ENCODE measurements at regions not wholly inside any gene's neighbourhood (a gene's known extent, or its start where the extent isn't known, plus 50 kb on each side); places are given as distances from the start of the nearest gene placed in this dataset.
"Not testable (repeated sequence)": the region's sequence is repeated elsewhere in the genome, so short reads cannot be mapped to it uniquely, and the experiment has no call there.

DNA sequence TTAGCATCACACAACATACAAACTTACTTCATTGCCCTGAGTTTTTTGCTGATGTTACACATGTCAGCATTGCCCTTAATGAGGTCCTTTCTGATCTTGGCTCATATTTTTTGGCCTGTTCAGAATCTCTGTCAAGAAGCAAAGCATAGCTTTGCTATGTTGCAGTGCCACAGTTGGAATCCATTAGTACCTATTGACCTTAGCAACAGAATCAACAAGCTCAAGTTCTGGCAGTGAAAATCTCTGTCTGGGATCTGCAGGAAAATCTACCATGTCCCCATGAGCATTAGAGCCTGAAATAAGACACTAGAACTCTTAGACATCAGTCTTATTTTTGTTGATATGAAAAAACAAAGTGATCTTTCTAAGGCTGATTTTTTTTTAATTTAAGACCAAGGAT is 105.6 kb upstream of the FHL2 start:
- no peak for DNase-seq (ENCODE audit: low read depth in 1 of 2, low spot score in 1 of 2)

DNA sequence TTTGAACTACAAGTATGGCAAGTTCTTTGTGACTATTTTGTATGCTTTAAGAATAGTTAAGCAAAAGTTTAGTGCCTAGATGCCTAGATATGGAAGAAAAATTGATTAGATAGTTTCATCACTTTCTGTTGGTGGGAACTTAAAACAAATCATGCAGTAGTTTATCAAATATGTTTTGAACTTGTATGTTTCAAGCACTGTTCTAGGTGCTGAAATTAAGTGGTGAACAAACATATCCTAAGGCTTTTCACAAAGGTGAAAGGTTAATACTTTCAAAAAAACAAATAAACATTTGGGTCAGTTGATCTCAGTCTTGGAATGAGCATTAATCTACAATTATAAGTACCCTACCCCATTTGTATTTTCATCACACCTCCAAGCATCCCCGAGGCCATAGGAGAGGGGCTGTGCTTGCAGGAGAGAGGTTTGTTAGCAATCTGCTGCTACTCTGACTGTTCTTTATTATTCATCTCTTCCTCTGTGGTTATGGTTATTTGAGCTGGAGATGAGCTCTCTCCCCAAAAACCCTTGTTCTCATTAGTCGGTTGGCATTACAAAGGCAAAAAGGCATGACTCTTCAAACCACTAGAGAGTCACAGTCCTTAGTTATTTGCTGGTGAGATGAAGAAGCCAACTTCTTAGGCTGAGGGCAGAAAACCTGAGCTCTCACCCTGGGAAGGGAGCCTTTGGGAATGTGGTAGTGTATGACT is 103.9 kb upstream of the FHL2 start:
- DNase-seq (ENCODE audit: low read depth in 1 of 2, low spot score in 1 of 2) = no peak

DNA sequence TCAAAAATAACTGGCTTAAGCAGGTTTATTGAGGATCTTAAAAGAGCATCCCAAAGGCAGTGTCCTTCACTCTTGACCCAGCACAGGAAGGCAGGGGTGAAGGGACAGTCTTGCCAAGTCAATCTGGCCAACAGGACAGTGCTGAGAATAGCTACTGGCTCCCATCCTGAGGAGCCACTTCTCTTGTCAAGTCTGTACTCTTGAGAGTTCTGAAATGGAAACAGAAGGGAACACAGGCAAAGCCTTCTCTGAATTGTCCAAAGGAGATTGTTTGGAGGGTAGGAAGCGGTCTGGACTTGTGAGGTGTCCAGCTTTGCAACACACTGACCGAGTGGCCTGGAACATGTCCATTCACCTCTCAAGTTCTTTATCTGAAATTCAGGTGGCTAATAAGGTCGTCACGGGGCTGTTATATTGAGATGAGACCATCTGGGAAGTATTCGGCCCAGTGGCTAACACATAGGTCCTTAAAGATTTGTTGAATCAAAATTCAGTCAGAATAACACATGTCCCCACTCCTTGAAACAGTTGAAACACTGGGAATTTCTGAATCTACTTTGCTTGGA is 99.5 kb upstream of the FHL2 start:
- no peak for DNase-seq (ENCODE audit: low read depth in 1 of 2, low spot score in 1 of 2)

- no peak for DNase-seq (ENCODE audit: low read depth in 1 of 2, low spot score in 1 of 2)
Measured at GRCh38 chr2:105497094-105497493, 98.2 kb upstream of the FHL2 start.

GRCh38 chr2:105496271-105496670 is 97.4 kb upstream of the FHL2 start:
- DNase-seq (ENCODE audit: low read depth in 1 of 2, low spot score in 1 of 2) = no peak

- no peak for DNase-seq (ENCODE audit: low read depth in 1 of 2, low spot score in 1 of 2)
Measured at GRCh38 chr2:105494683-105495425, 96.0 kb upstream of the FHL2 start.

DNA sequence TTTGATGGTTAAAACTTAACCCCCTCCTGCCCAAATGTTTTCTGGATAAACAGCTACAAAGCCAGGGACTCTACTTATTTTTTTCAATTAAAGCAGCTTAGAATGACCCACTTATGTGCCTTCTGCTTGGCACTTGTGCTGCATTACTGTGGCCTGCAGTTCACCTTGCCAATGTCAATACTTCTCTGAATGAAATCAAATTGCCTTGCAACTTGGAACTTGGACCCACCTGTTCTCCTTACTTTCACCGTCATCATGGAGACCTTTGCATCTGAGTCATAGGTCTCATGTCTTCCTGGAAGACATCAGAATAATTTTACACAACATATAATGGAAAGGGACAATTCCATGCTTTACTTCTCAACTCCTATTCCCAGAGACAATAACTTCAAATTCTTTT is 92.1 kb upstream of the FHL2 start:
- DNase-seq (ENCODE audit: low read depth in 1 of 2, low spot score in 1 of 2) = no peak

DNA sequence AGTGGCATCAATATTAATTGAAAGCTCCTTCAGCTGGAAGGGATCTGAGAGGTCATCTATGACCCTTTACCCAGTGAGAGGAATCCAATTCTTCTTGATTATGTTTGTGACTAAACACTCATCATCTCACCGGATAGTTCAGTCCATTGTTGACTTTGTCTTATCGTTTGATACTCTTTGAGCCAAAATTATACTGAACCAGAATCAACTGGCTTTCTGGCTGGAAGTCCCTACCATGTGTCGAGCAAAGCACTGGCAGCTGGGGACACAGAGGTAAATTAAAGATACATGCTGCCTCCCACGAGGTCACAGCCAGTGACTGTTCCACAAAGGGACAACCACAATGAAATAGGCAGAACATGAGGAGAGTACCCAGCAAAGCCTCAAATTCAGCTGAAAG is 91.4 kb upstream of the FHL2 start:
- no peak for DNase-seq (ENCODE audit: low read depth in 1 of 2, low spot score in 1 of 2)

DNA sequence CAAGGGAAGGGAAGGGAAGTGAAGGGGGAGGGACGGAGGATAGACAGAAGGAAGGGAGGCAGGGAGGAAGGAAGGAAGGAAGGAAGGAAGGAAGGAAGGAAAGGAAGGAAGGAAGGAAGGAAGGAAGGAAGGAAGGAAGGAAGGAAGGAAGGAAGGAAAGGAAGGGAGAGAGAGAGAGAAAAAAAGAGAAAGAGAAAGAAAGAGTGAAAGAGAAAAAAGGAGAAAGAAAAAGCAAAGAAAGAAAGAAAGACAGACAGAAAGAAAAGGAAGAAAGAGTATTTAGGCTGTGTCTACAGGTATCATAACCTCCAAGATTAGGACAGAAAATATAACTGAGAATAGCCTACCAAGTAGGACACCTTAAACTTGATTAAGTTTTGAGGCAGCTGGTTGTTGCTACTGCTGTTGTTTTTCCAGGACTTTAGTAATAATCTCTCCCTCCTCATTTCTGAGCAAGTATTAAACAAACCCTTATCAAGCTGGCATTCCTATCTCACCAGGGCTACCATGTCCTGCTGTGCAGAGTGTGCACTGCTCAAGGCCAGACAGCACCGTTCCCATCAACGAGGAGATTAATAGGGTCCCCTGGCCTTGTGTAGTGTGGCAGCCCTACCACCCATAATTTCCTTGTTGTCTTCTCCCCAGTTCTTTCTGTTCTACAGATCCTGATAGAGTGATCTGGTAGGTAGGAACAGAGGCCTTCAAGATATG is 90.5 kb upstream of the FHL2 start:
- DNase-seq (ENCODE audit: low read depth in 1 of 2, low spot score in 1 of 2) = no peak

GRCh38 chr2:105488285-105488684 is 89.4 kb upstream of the FHL2 start:
- DNase-seq (ENCODE audit: low read depth in 1 of 2, low spot score in 1 of 2) = no peak

DNA sequence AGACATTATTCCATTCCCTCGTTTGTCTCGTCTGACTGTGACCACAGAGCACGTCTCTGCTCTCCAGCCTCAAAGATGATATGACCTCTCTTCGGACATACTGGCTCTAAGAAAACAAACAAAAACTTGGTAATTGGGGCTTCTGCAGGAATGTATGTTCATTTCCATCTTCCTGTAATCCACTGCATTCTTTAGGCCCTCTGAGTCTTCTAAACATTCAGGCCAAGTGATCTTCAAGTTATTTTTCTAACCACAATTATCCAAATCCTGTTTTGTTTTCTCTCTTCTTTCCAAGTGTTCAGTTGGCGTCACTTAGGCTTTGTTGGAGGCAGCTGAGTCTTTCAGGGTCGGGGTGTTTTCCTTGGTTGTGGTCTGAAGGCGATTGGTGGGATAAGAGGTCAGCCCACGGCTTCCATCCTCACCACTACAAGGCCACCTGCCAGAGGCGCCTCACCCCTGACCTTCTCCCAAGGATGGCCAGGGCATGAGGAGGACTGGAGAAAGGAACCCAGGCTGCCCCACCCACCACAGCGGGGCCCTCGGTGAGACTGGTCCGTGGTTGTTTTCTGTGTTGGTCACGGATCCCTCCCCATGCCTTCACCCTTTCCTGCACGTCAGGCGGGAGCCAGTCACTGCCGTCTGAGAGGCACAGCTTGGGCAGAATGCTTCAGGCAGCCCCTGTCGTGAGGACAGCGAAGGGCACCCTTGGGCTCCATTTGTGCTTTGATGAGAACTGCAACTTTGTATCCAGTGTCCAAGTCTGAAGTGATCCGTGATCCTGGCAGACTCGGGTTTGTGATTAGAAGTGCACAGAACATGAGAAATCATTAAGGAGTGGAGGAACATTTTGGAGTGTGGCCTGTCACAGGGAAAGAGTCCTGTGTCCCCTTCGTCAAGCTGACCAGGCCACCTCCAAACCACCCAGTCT is 88.6 kb upstream of the FHL2 start:
- DNase-seq (ENCODE audit: low read depth in 1 of 2, low spot score in 1 of 2) = no peak

DNA sequence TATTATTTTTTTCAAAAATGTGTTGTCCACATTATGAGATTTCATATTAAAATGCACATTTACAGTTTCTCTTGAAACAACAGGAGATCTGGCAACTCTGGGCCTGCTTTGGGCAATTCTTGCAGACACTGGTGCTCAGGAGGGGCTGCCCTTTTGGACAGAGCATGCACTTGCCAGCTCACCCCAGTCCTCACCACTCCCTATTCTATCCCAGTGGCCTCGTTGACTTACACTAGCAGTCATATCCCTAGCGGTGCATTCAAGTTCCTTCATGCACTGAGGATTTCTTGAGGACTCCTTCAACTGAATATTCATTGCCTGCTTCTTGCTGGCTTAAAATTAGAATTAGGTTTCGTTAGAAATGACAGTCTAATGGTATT is 87.9 kb upstream of the FHL2 start:
- DNase-seq (ENCODE audit: low read depth in 1 of 2, low spot score in 1 of 2) = no peak

- DNase-seq (ENCODE audit: low read depth in 1 of 2, low spot score in 1 of 2) = no peak
Measured at GRCh38 chr2:105478670-105479069, 79.8 kb upstream of the FHL2 start.

DNA sequence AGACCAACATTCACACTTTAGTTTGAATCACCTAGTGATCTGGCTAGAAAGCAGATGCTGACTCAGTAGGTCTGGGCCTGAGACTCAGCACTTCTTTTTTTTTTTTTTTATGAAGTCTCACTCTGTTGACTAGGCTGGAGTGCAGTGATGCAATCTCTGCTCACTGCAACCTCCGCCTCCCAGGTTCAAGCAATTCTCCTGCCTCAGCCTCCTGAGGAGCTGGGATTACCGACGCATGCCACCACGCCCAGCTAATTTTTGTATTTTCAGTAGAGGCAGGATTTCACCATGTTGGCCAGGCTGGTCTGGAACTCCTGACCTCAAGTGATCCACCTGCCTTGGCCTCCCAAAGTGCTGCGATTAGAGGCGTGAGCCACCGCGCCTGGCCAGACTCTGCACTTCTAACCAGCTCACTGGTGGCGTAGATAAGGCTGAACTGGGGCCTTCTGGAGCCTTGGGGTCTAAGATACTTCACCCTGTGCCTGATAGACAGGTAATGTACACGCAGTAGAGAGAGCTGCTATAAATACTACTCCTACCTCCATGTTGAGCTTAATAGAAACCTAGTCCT is 78.3 kb upstream of the FHL2 start:
- DNase-seq (ENCODE audit: low read depth in 1 of 2, low spot score in 1 of 2) = not testable (repeated sequence)

DNA sequence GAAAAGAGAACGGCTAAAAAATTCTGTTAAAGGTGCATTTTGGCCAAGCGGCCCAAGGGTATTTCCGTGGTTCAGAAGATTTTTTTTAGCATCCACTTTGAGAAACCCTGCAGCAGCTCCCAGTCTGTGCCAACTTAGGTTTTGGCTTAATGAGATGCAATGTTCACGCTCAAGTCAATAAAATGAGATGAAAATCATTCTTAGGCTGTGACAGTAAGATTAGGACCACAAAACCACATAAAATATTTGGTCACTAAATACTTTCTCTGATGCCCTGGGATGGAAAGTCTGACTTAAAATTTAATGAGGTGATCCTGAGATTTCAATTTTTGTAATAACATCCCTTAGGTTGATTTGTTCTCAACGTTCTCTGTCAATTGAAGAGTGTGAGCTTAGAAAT is 74.2 kb upstream of the FHL2 start:
- DNase-seq (ENCODE audit: low read depth in 1 of 2, low spot score in 1 of 2) = no peak

- DNase-seq (ENCODE audit: low read depth in 1 of 2, low spot score in 1 of 2) = no peak
Measured at GRCh38 chr2:105470979-105471378, 72.1 kb upstream of the FHL2 start.

GRCh38 chr2:105469781-105470180 is 70.9 kb upstream of the FHL2 start:
- no peak for DNase-seq (ENCODE audit: low read depth in 1 of 2, low spot score in 1 of 2)

- no peak for DNase-seq (ENCODE audit: low read depth in 1 of 2, low spot score in 1 of 2)
Measured at GRCh38 chr2:105468582-105469042, 69.8 kb upstream of the FHL2 start.

DNA sequence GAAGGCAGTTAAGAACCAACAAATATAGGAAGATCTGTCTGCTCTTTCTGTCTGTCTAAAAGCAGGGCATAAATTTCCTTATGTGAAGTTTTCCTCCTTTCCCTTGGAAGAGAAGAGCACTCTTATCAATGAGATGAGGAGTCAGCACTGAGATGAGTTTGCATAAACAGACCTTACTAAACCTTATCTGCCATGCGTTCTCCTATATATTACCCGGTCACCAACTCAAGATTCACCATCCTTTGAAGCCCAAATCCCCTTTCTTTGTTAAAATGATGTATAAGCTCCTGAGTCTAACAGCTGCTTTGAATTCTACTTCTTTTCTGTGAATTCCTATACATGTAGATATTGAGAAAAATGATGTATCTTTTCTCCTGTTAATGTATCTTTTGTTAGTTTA is 65.5 kb upstream of the FHL2 start:
- DNase-seq (ENCODE audit: low read depth in 1 of 2, low spot score in 1 of 2) = no peak

DNA sequence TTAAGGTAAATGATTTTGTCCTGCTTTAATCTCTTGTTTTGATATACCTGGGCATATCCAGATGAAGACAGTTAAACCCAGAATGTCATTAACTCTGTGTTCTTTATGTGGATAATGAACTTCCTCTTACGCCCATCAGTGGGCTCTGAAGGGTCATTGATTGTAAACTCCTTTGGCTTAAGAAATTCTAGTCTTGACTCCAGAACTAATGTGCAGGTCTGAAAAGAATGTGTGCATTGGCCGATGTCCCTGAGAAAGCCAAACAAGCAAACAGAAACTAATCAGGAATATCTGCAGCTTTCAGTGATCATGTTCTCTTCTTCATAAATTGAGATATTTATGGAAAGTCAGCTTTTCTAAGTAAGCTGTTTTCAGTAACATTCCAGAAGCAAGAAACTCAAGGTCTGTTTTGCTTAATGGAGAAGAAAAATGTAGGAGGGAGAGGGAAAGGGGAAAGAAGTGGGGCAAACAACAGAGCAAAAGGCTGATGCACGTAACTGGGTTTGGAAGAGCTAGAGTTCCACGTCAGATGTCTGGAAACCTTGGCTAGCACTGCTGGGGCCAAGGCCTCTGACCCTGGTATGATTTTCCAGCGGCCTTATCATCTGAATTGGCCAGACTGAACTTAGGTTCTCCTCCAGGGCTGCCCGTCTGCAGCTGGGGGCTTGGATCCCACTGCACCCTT is 61.3 kb upstream of the FHL2 start:
- no peak for DNase-seq (ENCODE audit: low read depth in 1 of 2, low spot score in 1 of 2)

Measured in activated CD4-positive, alpha-beta T cell treated with anti-CD3 and anti-CD28 coated beads, Interleukin-2, amount 50 U/mL, for 24 hours (primary cell).